ENCODE measurements at regions not wholly inside any gene's neighbourhood (a gene's known extent, or its start where the extent isn't known, plus 50 kb on each side); places are given as distances from the start of the nearest gene placed in this dataset.

- peak; percentile 58 for TF ChIP-seq RAD21 (IDR thresholded peaks at IDR 0.05; ENCODE audit: low read depth)
- TF ChIP-seq, protein P1, sequence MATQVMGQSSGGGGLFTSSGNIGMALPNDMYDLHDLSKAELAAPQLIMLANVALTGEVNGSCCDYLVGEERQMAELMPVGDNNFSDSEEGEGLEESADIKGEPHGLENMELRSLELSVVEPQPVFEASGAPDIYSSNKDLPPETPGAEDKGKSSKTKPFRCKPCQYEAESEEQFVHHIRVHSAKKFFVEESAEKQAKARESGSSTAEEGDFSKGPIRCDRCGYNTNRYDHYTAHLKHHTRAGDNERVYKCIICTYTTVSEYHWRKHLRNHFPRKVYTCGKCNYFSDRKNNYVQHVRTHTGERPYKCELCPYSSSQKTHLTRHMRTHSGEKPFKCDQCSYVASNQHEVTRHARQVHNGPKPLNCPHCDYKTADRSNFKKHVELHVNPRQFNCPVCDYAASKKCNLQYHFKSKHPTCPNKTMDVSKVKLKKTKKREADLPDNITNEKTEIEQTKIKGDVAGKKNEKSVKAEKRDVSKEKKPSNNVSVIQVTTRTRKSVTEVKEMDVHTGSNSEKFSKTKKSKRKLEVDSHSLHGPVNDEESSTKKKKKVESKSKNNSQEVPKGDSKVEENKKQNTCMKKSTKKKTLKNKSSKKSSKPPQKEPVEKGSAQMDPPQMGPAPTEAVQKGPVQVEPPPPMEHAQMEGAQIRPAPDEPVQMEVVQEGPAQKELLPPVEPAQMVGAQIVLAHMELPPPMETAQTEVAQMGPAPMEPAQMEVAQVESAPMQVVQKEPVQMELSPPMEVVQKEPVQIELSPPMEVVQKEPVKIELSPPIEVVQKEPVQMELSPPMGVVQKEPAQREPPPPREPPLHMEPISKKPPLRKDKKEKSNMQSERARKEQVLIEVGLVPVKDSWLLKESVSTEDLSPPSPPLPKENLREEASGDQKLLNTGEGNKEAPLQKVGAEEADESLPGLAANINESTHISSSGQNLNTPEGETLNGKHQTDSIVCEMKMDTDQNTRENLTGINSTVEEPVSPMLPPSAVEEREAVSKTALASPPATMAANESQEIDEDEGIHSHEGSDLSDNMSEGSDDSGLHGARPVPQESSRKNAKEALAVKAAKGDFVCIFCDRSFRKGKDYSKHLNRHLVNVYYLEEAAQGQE (IDR thresholded peaks at IDR 0.05; ENCODE audit: low read depth): no peak
Measured at GRCh38 chr13:72643311-72643989, 84.0 kb downstream of the MZT1 start.

GRCh38 chr13:72639377-72639776 is 88.1 kb downstream of the MZT1 start:
- TF ChIP-seq ZBTB7A (IDR thresholded peaks at IDR 0.05; ENCODE audit: low read depth) (no peak), RAD21 (IDR thresholded peaks at IDR 0.05; ENCODE audit: low read depth) (no peak), TEAD4 (IDR thresholded peaks at IDR 0.05) (no peak), EGR1 (IDR thresholded peaks at IDR 0.05) (no peak), TAF1 (IDR thresholded peaks at IDR 0.05; ENCODE audit: low read depth) (no peak), YY1 (IDR thresholded peaks at IDR 0.05; ENCODE audit: low read depth) (no peak), FOXM1 (IDR thresholded peaks at IDR 0.05; ENCODE audit: borderline replicate concordance, low read depth) (no peak), CREB1 (IDR thresholded peaks at IDR 0.05; ENCODE audit: low read depth) (no peak), EP300 (IDR thresholded peaks at IDR 0.05; ENCODE audit: borderline replicate concordance) (no peak), MAX (IDR thresholded peaks at IDR 0.05) (no peak)
- TF ChIP-seq, protein P2, sequence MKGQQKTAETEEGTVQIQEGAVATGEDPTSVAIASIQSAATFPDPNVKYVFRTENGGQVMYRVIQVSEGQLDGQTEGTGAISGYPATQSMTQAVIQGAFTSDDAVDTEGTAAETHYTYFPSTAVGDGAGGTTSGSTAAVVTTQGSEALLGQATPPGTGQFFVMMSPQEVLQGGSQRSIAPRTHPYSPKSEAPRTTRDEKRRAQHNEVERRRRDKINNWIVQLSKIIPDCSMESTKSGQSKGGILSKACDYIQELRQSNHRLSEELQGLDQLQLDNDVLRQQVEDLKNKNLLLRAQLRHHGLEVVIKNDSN (IDR thresholded peaks at IDR 0.05): no peak
- TF ChIP-seq, protein P1 (IDR thresholded peaks at IDR 0.05; ENCODE audit: low read depth): no peak

GRCh38 chr13:72638059-72638815 is 89.2 kb downstream of the MZT1 start:
- TF ChIP-seq CREB1 (IDR thresholded peaks at IDR 0.05; ENCODE audit: low read depth) (no peak), TAF1 (IDR thresholded peaks at IDR 0.05; ENCODE audit: low read depth) (no peak), TCF12 (IDR thresholded peaks at IDR 0.05; ENCODE audit: low read depth) (no peak), TEAD4 (IDR thresholded peaks at IDR 0.05) (no peak), NFIC (IDR thresholded peaks at IDR 0.05) (no peak), FOXM1 (IDR thresholded peaks at IDR 0.05; ENCODE audit: borderline replicate concordance, low read depth) (no peak), EGR1 (IDR thresholded peaks at IDR 0.05) (no peak), MAX (IDR thresholded peaks at IDR 0.05) (no peak), CEBPB (IDR thresholded peaks at IDR 0.05) (no peak), ZBTB7A (IDR thresholded peaks at IDR 0.05; ENCODE audit: low read depth) (no peak), RAD21 (IDR thresholded peaks at IDR 0.05; ENCODE audit: low read depth) (no peak), EP300 (IDR thresholded peaks at IDR 0.05; ENCODE audit: borderline replicate concordance) (no peak), YY1 (IDR thresholded peaks at IDR 0.05; ENCODE audit: low read depth) (no peak)
- TF ChIP-seq, protein P2 (IDR thresholded peaks at IDR 0.05): no peak
- TF ChIP-seq, protein P1 (IDR thresholded peaks at IDR 0.05; ENCODE audit: low read depth): no peak

- no peak for TF ChIP-seq RAD21 (IDR thresholded peaks at IDR 0.05; ENCODE audit: low read depth)
- no peak for TF ChIP-seq EGR1 (IDR thresholded peaks at IDR 0.05)
- no peak for TF ChIP-seq EP300 (IDR thresholded peaks at IDR 0.05; ENCODE audit: borderline replicate concordance)
- no peak for TF ChIP-seq YY1 (IDR thresholded peaks at IDR 0.05; ENCODE audit: low read depth)
- TF ChIP-seq, protein P2 (IDR thresholded peaks at IDR 0.05): no peak
- no peak for TF ChIP-seq TAF1 (IDR thresholded peaks at IDR 0.05; ENCODE audit: low read depth)
- TF ChIP-seq TEAD4 (IDR thresholded peaks at IDR 0.05): no peak
- no peak for TF ChIP-seq MAX (IDR thresholded peaks at IDR 0.05)
- no peak for TF ChIP-seq NFIC (IDR thresholded peaks at IDR 0.05)
- no peak for TF ChIP-seq CREB1 (IDR thresholded peaks at IDR 0.05; ENCODE audit: low read depth)
- TF ChIP-seq FOXM1 (IDR thresholded peaks at IDR 0.05; ENCODE audit: borderline replicate concordance, low read depth): no peak
- no peak for TF ChIP-seq CEBPB (IDR thresholded peaks at IDR 0.05)
- TF ChIP-seq TCF12 (IDR thresholded peaks at IDR 0.05; ENCODE audit: low read depth): no peak
- TF ChIP-seq ZBTB7A (IDR thresholded peaks at IDR 0.05; ENCODE audit: low read depth): no peak
- TF ChIP-seq, protein P1 (IDR thresholded peaks at IDR 0.05; ENCODE audit: low read depth): no peak
Measured at GRCh38 chr13:72637561-72637960, 89.9 kb downstream of the MZT1 start.
